ENCODE measurements at regions not wholly inside any gene's neighbourhood (a gene's known extent, or its start where the extent isn't known, plus 50 kb on each side); places are given as distances from the start of the nearest gene placed in this dataset.

GRCh38 chr16:54443352-54443751, 156.8 kb upstream of the IRX3 start:
- CTCF ChIA-PET: no interaction called here
- Histone ChIP-seq H3K27me3 (ENCODE audit: control insufficient read depth, insufficient read depth, low read length) (no peaks in the 10 kb centered on the region), H3K36me3 (ENCODE audit: control insufficient read depth, insufficient read depth, low read length) (no peaks in the 10 kb centered on the region), H3K27ac (ENCODE audit: low read length) (no peak overlapping the region), H3K4me1 (ENCODE audit: control insufficient read depth, insufficient read depth, low read length) (no peaks in the 10 kb centered on the region), H3K4me3 (ENCODE audit: low read depth in 2 of 2, low read length in 2 of 2) (no peak overlapping the region), H3K9me3 (ENCODE audit: control insufficient read depth, insufficient read depth, low read depth, low read length) (no peaks in the 10 kb centered on the region)
- no peak for ATAC-seq
- TF ChIP-seq POLR2AphosphoS5 (IDR thresholded peaks at IDR 0.05; ENCODE audit: low read depth, low read length): no peak
- TF ChIP-seq CTCF (IDR thresholded peaks at IDR 0.05): no peak
- TF ChIP-seq TCF7L2 (IDR thresholded peaks at IDR 0.05; ENCODE audit: low read depth, low read length): no peak
- no peak for TF ChIP-seq SIN3A (IDR thresholded peaks at IDR 0.05; ENCODE audit: borderline replicate concordance, insufficient read depth, low read depth, low read length)
- TF ChIP-seq, protein P1, sequence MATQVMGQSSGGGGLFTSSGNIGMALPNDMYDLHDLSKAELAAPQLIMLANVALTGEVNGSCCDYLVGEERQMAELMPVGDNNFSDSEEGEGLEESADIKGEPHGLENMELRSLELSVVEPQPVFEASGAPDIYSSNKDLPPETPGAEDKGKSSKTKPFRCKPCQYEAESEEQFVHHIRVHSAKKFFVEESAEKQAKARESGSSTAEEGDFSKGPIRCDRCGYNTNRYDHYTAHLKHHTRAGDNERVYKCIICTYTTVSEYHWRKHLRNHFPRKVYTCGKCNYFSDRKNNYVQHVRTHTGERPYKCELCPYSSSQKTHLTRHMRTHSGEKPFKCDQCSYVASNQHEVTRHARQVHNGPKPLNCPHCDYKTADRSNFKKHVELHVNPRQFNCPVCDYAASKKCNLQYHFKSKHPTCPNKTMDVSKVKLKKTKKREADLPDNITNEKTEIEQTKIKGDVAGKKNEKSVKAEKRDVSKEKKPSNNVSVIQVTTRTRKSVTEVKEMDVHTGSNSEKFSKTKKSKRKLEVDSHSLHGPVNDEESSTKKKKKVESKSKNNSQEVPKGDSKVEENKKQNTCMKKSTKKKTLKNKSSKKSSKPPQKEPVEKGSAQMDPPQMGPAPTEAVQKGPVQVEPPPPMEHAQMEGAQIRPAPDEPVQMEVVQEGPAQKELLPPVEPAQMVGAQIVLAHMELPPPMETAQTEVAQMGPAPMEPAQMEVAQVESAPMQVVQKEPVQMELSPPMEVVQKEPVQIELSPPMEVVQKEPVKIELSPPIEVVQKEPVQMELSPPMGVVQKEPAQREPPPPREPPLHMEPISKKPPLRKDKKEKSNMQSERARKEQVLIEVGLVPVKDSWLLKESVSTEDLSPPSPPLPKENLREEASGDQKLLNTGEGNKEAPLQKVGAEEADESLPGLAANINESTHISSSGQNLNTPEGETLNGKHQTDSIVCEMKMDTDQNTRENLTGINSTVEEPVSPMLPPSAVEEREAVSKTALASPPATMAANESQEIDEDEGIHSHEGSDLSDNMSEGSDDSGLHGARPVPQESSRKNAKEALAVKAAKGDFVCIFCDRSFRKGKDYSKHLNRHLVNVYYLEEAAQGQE (IDR thresholded peaks at IDR 0.05; ENCODE audit: insufficient read depth in 1 of 2, low read depth in 2 of 2, low read length in 1 of 2): no peak
- intact Hi-C loops (cut with micrococcal nuclease; ENCODE audit: unreplicated experiment) (no loop called here), in situ Hi-C loops (cut with HindIII; ENCODE audit: low pct_unique_long_range_greater_than_20kb, low sequenced_read_pairs) (no loop called here)
- BruUV-seq (replicated peaks): no TSS peak
- no peak for DNase-seq (ENCODE audit: low read depth, low spot score)
- POLR2A ChIA-PET: no interaction called here

DNA sequence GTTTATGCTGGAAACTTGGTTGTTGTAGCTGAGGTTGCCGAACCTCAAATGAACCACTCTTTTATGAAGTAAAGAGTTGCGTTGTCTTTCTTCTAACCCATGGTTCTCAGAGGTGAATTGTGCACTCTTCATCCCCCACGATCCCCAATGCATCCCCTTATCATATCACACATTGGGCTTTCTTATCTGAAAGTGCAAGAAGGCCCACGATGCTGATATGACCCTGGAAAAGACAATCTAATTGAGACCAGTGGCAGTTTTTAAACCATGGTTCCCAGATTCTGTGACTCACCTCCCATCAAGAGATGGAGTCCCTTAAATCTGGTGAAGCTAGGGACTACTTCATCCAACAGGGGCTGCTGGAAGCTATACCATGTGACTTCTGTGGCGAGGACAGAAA, 156.3 kb upstream of the IRX3 start:
- Histone ChIP-seq H3K9me3 (ENCODE audit: control insufficient read depth, insufficient read depth, low read depth, low read length) (no peaks in the 10 kb centered on the region), H3K4me3 (ENCODE audit: low read depth in 2 of 2, low read length in 2 of 2) (no peak overlapping the region), H3K27me3 (ENCODE audit: control insufficient read depth, insufficient read depth, low read length) (no peaks in the 10 kb centered on the region), H3K36me3 (ENCODE audit: control insufficient read depth, insufficient read depth, low read length) (no peaks in the 10 kb centered on the region), H3K4me1 (ENCODE audit: control insufficient read depth, insufficient read depth, low read length) (no peaks in the 10 kb centered on the region), H3K27ac (ENCODE audit: low read length) (no peak overlapping the region)
- ChIA-PET CTCF (no interaction called here), POLR2A (no interaction called here)
- ATAC-seq: no peak
- TF ChIP-seq, protein P1 (IDR thresholded peaks at IDR 0.05; ENCODE audit: insufficient read depth in 1 of 2, low read depth in 2 of 2, low read length in 1 of 2): no peak
- TF ChIP-seq POLR2AphosphoS5 (IDR thresholded peaks at IDR 0.05; ENCODE audit: low read depth, low read length) (no peak), SIN3A (IDR thresholded peaks at IDR 0.05; ENCODE audit: borderline replicate concordance, insufficient read depth, low read depth, low read length) (no peak), TCF7L2 (IDR thresholded peaks at IDR 0.05; ENCODE audit: low read depth, low read length) (no peak), CTCF (IDR thresholded peaks at IDR 0.05) (no peak)
- in situ Hi-C loops (cut with HindIII; ENCODE audit: low pct_unique_long_range_greater_than_20kb, low sequenced_read_pairs): no loop called here
- DNase-seq (ENCODE audit: low read depth, low spot score): no peak
- BruUV-seq (replicated peaks): no TSS peak
- intact Hi-C loops (cut with micrococcal nuclease; ENCODE audit: unreplicated experiment): no loop called here
